NCI-H1092 treated with DMSO at 0.1 percent for 48 hours (cell line): ENCODE measurements at regions not wholly inside any gene's neighbourhood (a gene's known extent, or its start where the extent isn't known, plus 50 kb on each side); places are given as distances from the start of the nearest gene placed in this dataset.
"Not testable (repeated sequence)": the region's sequence is repeated elsewhere in the genome, so short reads cannot be mapped to it uniquely, and the experiment has no call there.

Experiments
- DNase-seq: peaks from one replicate; lab custom pipeline; 2025; lab: John Stamatoyannopoulos, UW

GRCh38 chr21:39082656-39083376 lies 100.4 kb downstream of the PSMG1 start:
- DNase-seq, result peak; percentile 55

DNA sequence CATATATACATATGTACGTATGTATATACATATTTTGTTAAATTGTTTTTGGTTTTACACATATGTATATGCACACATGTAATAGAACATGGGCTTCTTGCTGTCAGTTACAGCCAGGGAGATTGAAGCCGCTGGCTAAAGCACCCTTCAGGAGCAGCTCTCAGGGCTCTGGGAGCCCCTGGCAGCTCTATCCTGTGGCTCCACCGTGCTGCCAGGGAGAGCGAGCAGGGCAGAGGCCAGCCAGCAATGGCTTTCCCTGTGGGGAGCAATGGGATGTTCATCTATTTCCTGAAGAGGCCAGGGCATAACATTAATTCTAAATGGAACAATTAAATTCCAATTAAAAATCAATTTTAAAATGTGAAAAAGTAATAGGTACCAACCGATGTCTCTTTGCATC lies 102.9 kb downstream of the PSMG1 start:
- DNase-seq, result peak; percentile 13

- DNase-seq, result no peak
Observed at GRCh38 chr21:39079617-39080016, 103.6 kb downstream of the PSMG1 start.

- DNase-seq, result no peak
Observed at GRCh38 chr21:39078322-39079065, 104.8 kb downstream of the PSMG1 start.

DNA sequence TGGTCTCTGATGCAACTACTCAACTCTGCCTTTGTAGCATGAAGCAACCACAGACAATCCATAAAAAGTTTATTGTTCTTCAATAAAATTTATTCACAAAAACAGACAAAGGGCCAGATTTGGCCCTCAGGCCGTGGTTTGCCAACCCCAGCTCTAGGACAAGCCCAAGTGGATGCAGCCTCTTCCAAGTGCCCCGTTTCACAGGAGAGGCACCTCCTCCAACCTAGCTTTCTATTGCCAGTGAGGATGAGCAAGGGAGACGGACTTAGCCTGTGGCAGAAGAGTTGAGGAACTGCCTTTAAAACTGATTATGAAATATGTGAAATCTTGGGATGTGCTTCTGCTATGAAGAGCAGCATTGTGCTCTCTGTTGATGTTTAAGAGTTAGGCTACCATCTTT lies 105.4 kb downstream of the PSMG1 start:
- no peak for DNase-seq

- DNase-seq, result no peak
Observed at GRCh38 chr21:39074508-39074907, 108.7 kb downstream of the PSMG1 start.

DNA sequence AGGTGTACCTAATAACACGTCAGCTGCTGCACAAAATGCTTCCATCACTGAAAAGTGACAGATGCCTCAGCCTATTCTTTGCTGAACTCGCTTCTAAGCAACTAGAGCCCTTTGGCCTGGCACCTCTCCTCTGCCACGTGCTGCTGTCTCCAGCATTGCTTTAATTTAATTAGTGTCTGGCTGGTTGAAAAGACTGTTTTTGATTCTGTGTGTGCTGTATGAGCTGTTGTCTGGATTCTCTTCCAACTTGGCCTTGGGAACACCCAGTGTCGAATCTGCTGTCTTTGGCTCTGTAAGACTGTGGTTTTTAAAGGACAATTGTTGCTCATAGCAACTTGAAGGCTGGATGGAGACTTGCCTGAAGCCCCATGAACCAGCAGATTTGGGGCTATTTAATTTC lies 109.5 kb downstream of the PSMG1 start:
- no peak for DNase-seq

- DNase-seq, result no peak
Observed at GRCh38 chr21:39073063-39073462, 110.2 kb downstream of the PSMG1 start.

DNA sequence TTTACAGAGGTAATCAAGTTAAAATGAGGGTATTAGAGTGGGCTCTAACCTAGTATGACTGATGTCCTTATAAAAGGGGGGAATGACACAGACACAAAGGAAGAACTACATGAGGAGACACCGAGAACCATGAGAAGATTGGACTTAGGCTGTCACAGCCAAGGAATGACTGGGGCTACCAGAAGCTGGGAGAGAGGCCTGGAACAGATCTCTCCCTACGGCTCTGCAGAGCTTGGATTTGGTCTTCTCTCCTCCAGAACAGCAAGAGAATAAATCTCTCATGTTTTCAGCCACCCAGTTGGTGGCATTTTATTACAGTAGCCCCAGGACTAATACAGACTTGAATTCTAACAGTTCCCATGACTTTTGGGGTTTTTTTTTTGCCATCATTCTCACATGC lies 110.8 kb downstream of the PSMG1 start:
- no peak for DNase-seq

DNA sequence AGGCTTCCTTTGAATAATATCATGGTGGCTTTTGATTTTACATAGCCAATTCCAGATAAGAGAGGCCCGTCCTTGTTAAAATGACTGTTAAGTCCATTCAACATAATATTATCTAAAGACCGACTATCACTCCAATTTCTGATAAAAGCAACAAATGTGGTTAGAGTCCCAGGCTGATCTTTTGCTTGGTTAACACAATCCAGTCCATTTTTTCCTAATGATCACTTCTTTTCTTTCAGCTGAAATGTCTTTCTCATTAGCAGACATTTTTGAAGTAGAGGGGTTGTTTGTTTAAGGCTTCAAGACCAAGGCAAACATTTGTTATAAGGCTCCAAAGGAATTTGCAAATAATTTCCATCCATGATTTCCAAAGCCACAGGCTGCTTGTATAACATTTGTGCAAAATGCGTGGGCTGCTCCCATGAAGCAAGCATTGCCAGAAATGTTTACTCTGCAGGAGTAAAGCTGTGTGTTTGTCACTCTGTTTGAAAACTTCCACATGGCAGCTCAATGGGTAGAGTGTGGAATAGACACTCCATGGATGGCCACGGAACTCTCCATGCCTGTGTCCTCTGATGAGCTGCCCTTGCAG lies 111.5 kb downstream of the PSMG1 start:
- no peak for DNase-seq

DNA sequence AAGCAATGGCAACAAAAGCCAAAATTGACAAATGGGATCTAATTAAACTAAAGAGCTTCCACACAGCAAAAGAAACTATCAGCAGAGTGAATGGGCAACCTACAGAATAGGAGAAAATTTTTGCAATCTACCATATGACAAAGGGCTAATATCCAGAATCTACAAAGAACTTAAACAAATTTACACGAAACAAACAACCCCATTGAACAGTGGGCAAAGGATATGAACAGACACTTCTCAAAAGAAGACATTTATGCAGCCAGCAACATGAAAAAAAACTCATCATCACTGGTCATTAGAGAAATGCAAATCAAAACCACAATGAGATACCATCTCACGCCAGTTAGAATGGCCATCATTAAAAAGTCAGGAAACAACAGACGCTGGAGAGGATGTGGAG lies 113.4 kb downstream of the PSMG1 start:
- not testable (repeated sequence) for DNase-seq

- DNase-seq, result no peak
Observed at GRCh38 chr21:39066829-39067780, 116.1 kb downstream of the PSMG1 start.

DNA sequence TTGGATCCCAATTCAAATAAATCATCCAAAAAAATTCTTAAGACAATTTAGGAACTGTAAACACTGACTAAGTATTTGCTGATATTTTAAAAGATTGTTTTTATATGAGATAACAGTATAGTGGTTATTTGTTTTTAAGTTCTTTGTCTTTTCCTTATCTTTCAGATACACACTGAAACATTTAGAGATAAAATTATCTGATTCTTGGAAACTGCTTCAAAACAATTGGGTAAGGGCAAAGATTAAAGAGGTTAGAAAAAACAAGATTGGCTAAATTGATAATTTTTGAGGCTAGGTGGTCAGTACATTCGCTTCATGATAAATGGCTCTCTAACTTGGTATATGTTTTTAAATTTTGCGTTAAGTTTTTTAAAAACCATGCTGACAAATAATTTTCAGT lies 117.3 kb downstream of the PSMG1 start:
- DNase-seq, result no peak

GRCh38 chr21:39064325-39065012 lies 118.8 kb downstream of the PSMG1 start:
- DNase-seq, result no peak

- no peak for DNase-seq
Observed at GRCh38 chr21:39063517-39063916, 119.7 kb downstream of the PSMG1 start.

DNA sequence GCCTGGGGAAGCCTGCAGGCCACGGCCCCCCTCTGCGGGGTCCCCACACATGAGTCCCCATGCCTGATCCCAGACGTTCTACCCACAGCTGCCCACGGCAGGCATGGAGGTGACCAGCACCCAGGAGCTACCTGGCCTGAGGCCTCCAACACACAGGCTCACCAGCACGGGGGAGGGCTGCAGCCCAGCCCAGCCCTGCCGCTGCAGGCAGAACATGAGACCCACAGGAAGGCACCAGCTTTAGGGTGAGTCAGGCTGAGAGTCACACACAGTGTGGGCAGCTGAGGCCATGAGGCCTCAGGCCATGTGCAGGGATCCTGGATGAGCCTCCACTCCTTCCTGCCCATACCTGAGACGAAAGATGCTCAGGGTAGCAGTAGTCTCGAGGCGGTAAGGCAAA lies 121.1 kb downstream of the PSMG1 start:
- no peak for DNase-seq

GRCh38 chr21:39061766-39062165 lies 121.5 kb downstream of the PSMG1 start:
- no peak for DNase-seq

- DNase-seq, result no peak
Observed at GRCh38 chr21:39060485-39061083, 122.7 kb downstream of the PSMG1 start.

DNA sequence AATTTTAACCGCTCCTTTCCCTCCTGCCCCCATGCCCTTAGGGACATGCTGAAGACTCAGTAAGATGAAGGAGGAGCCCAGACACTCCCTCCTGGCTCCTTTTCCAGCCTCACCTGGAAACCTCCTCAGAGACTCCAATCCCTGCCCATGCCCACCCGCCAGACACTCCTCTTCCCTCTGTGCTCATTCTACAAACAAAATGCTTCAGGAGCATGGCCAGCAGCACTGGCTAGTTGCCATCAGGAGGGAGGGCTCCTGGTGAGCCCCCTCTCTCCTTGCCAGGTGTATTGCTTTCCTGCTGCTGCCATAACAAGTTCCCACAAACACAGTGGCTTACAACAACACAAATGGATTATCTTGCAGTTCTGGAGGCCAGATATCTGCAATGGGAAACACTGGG lies 126.1 kb downstream of the PSMG1 start:
- peak; percentile 71 for DNase-seq

- DNase-seq, result no peak
Observed at GRCh38 chr21:39056636-39057035, 126.6 kb downstream of the PSMG1 start.

DNA sequence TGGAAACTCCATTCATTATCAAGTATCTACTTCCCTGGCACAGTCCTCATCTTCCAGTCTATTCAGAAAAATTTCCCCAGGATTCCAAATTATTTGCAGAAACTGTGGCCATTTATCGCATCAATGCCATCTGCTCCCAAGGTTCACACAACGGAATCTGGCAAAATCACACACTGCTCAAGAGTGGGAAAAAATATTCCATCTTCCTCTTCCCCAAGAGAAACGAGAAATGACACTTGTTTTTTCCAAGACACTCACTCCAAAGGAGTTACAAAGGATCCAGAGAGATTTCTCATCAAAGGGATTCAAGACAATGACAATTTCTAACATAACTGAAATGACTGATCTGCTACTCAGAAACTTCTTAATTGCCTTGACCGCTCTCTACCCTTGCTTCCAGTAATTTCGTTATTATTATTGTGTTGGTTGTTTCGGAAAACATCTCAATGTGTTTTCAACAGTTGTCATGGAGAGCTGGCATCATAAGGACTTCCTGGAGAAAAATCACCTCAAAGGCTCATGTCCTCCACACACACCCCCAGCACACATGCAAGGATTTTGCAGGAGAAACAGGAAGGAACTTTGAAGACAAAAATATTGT lies 128.0 kb downstream of the PSMG1 start:
- DNase-seq, result no peak
